ENCODE measurements at regions not wholly inside any gene's neighbourhood (a gene's known extent, or its start where the extent isn't known, plus 50 kb on each side); places are given as distances from the start of the nearest gene placed in this dataset.

- TF ChIP-seq CTCF (IDR thresholded peaks at IDR 0.05) (no peak), POLR2A (IDR thresholded peaks at IDR 0.05) (no peak)
Measured at GRCh38 chr10:90288391-90288933, 569.4 kb downstream of the HTR7 start.
